Spleen (tissue), 11 donors: ENCODE measurements at regions not wholly inside any gene's neighbourhood (a gene's known extent, or its start where the extent isn't known, plus 50 kb on each side); places are given as distances from the start of the nearest gene placed in this dataset.
"Not testable (repeated sequence)": the region's sequence is repeated elsewhere in the genome, so short reads cannot be mapped to it uniquely, and the experiment has no call there.

ENCODE experiments used
- DNase-seq: peaks from one replicate; pipeline ENCODE4 v3.0.0-alpha.2; 2020
- H3K27ac ChIP-seq, 8 donors: fragments of 200-600 bp; sonication (generic) in 7 of 8; 1 replicate in 4 of 8; 2 replicates in 4 of 8; pipeline versions ENCODE4 v1.5.0 to v1.8.0; 2016 to 2021; ENCODE audit warnings: inconsistent platforms in 4 of 8, mild to moderate bottlenecking in 4 of 8, moderate library complexity in 1 of 8
- H3K27me3 ChIP-seq, 7 donors: fragments of 200-600 bp; sonication (generic) in 6 of 7; replicated peaks in 1 of 7; 1 replicate in 4 of 7; 2 replicates in 3 of 7; pipeline versions ENCODE4 v1.5.0 to v1.8.0; 2016 to 2021; ENCODE audit warnings: inconsistent platforms in 3 of 7, mild to moderate bottlenecking in 1 of 7
- H3K36me3 ChIP-seq, 6 donors: fragments of 200-600 bp; sonication (generic) in 5 of 6; 1 replicate in 4 of 6; 2 replicates in 2 of 6; pipeline versions ENCODE4 v1.5.0 to v1.8.0; 2016 to 2021; ENCODE audit warnings: inconsistent platforms in 2 of 6
- H3K4me1 ChIP-seq, 6 donors: fragments of 200-600 bp; sonication (generic) in 5 of 6; 1 replicate in 3 of 6; 2 replicates in 3 of 6; pipeline versions ENCODE4 v1.5.0 to v1.8.0; 2016 to 2021; ENCODE audit warnings: inconsistent platforms in 3 of 6
- H3K4me3 ChIP-seq, 8 donors: fragments of 200-600 bp; sonication (generic) in 7 of 8; 1 replicate in 4 of 8; 2 replicates in 4 of 8; pipeline versions ENCODE4 v1.5.0 to v1.8.0; 2016 to 2021; ENCODE audit warnings: inconsistent platforms in 4 of 8, mild to moderate bottlenecking in 4 of 8, moderate library complexity in 2 of 8
- H3K9me3 ChIP-seq, 8 donors: fragments of 200-600 bp; sonication (generic) in 7 of 8; 1 replicate in 4 of 8; 2 replicates in 4 of 8; pipeline versions ENCODE4 v1.5.0 to v1.8.0; 2016 to 2021; ENCODE audit warnings: inconsistent platforms in 4 of 8
- CTCF ChIP-seq, 11 experiments: fragments of 200-600 bp in 7 of 11; fragments of 450-650 bp in 4 of 11; sonication (generic) in 4 of 11; IDR thresholded peaks in 8 of 11; conservative IDR thresholded peaks in 3 of 11; 1 replicate in 7 of 11; 2 replicates in 4 of 11; pipeline versions ENCODE4 v1.4.0 to v1.8.0; 2016 to 2021; ENCODE audit warnings: antibody characterized with exemption in 11 of 11, inconsistent platforms in 4 of 11, mild to moderate bottlenecking in 1 of 11
- POLR2A ChIP-seq, 3 donors: fragments of 450-650 bp; IDR thresholded peaks; one replicate each; pipeline ENCODE4 v1.5.1; 2017; ENCODE audit warnings: antibody characterized with exemption in 3 of 3, mild to moderate bottlenecking in 1 of 3
- POLR2AphosphoS5 ChIP-seq, 3 donors: sonication (generic); formaldehyde crosslinking; IDR thresholded peaks; one replicate each; pipeline ENCODE4 v1.5.1; 2017; ENCODE audit warnings: antibody characterized with exemption in 3 of 3
- WGBS, 5 donors: extraction: QIAGEN DNeasy Blood & Tissue Kit in 3 of 5; methylation state at CpG; one replicate each; pipeline versions ENCODE4 v1.1.5 to v1.1.7; 2013 to 2018; 5-methylcytosine and 5-hydroxymethylcytosine counted together
- intact Hi-C: fragments of 100-400 bp; cut with DNase I; formaldehyde crosslinking; loops from one replicate; pipeline ENCODE4 v1.15.0; 2023; ENCODE audit warnings: low total_unique reads
- donor health status: healthy with polysubstance abuse.
- donor health status: DM: no; HTN: no; CAD: no; lungs with moderate emphysema.
- donor health status: DM: no; HTN: no; CAD: no.
- donor health status: Bipolar disorder and iron deficiency.
- donor health status: healthy.
- donor health status: DM: no; HTN: no; CAD: no.
- donor health status: DM: yes; HTN: yes; CAD: no.

- DNase-seq: no peak
- Histone ChIP-seq H3K36me3 (no peaks in the 10 kb centered on the region), H3K4me1 (no peaks in the 10 kb centered on the region), H3K27me3 (no peaks in the 10 kb centered on the region), H3K27ac (no peak overlapping the region), H3K9me3 (peaks cover 0 to 21% (median 7%) of the 10 kb centered on the region in 8 donors), H3K4me3 (no peak overlapping the region)
- no peak for TF ChIP-seq POLR2A (IDR thresholded peaks at IDR 0.05)
- intact Hi-C loops: no loop called here
These were observed 234.3 kb upstream of the FOLH1 start for GRCh38 chr11:49442669-49443068.

- H3K9me3 ChIP-seq, H3K4me3 ChIP-seq, H3K36me3 ChIP-seq, H3K4me1 ChIP-seq, intact Hi-C loops, DNase-seq, H3K27me3 ChIP-seq, H3K27ac ChIP-seq: not testable (repeated sequence)
These were observed 231.5 kb upstream of the FOLH1 start for GRCh38 chr11:49439901-49440300.

GRCh38 chr11:49434308-49434707 lies 225.9 kb upstream of the FOLH1 start:
- H3K4me3 ChIP-seq, H3K27me3 ChIP-seq, intact Hi-C loops, H3K9me3 ChIP-seq, H3K4me1 ChIP-seq, H3K27ac ChIP-seq, DNase-seq, H3K36me3 ChIP-seq: not testable (repeated sequence)
- 82 to 95% (median 91%) methylated on average over 32 to 49 of the region's 49 CpGs for WGBS, 5 donors

GRCh38 chr11:49432242-49432848 lies 223.9 kb upstream of the FOLH1 start:
- TF ChIP-seq POLR2A (IDR thresholded peaks at IDR 0.05): no peak
- no peak for TF ChIP-seq POLR2AphosphoS5 (IDR thresholded peaks at IDR 0.05)
- no peak for TF ChIP-seq CTCF (IDR thresholded peaks at IDR 0.05 in 8 of 11, conservative IDR thresholded peaks at IDR 0.05 in 3 of 11)
- no peaks in the 10 kb centered on the region for H3K4me1 ChIP-seq
- H3K27me3 ChIP-seq: no peaks in the 10 kb centered on the region
- no peak overlapping the region for H3K27ac ChIP-seq
- no peaks in the 10 kb centered on the region for H3K36me3 ChIP-seq
- peaks cover 0 to 16% (median 7%) of the 10 kb centered on the region in 8 donors for H3K9me3 ChIP-seq
- no peak for DNase-seq
- intact Hi-C loops: no loop called here
- no peak overlapping the region for H3K4me3 ChIP-seq
- WGBS, 5 donors: 82 to 95% (median 91%) methylated on average over 1 of the region's 1 CpG

- no peak for TF ChIP-seq POLR2AphosphoS5 (IDR thresholded peaks at IDR 0.05)
- no peak for TF ChIP-seq POLR2A (IDR thresholded peaks at IDR 0.05)
- TF ChIP-seq CTCF (IDR thresholded peaks at IDR 0.05 in 8 of 11, conservative IDR thresholded peaks at IDR 0.05 in 3 of 11): no peak
- WGBS, 5 donors: 51 to 82% (median 69%) methylated on average over 3 of the region's 3 CpGs
- Histone ChIP-seq H3K27me3 (no peaks in the 10 kb centered on the region), H3K4me3 (no peak overlapping the region), H3K4me1 (no peaks in the 10 kb centered on the region), H3K27ac (no peak overlapping the region), H3K36me3 (no peaks in the 10 kb centered on the region), H3K9me3 (peaks cover 0 to 19% (median 7%) of the 10 kb centered on the region in 8 donors)
- DNase-seq: no peak
- intact Hi-C loops: no loop called here
These were observed 215.7 kb upstream of the FOLH1 start for GRCh38 chr11:49424136-49424535.

- H3K4me1 ChIP-seq, H3K4me3 ChIP-seq, H3K27ac ChIP-seq, H3K36me3 ChIP-seq, H3K9me3 ChIP-seq, DNase-seq, intact Hi-C loops, H3K27me3 ChIP-seq: not testable (repeated sequence)
- WGBS, 5 donors: 71 to 89% (median 79%) methylated on average over 2 to 3 of the region's 3 CpGs
These were observed 210.5 kb upstream of the FOLH1 start for GRCh38 chr11:49418877-49419276.
